ENCODE measurements at regions not wholly inside any gene's neighbourhood (a gene's known extent, or its start where the extent isn't known, plus 50 kb on each side); places are given as distances from the start of the nearest gene placed in this dataset.

GRCh38 chr13:76719955-76720354 is 166.2 kb downstream of the KCTD12 start:
- Histone ChIP-seq H3K79me2 (ENCODE audit: low read length) (no peaks in the 10 kb centered on the region), H3K36me3 (replicated peaks; ENCODE audit: insufficient read depth, low read length) (no peaks in the 10 kb centered on the region), H3F3A (ENCODE audit: insufficient read depth, low read length) (no peaks in the 10 kb centered on the region), H3K27ac (ENCODE audit: low read length) (no peak overlapping the region), H3K4me2 (ENCODE audit: low read depth, low read length) (no peak overlapping the region), H3K4me1 (ENCODE audit: low read length) (no peaks in the 10 kb centered on the region), H3K4me3 (ENCODE audit: low read length) (no peak overlapping the region), H3K9me3 (replicated peaks; ENCODE audit: insufficient read depth, low read length) (no peaks in the 10 kb centered on the region), H4K20me1 (ENCODE audit: insufficient read depth, low read length) (no peaks in the 10 kb centered on the region), H3K27me3 (replicated peaks; ENCODE audit: insufficient read depth, low read length) (no peaks in the 10 kb centered on the region), H3K9ac (ENCODE audit: low read length) (no peak overlapping the region), H3K9me2 (replicated peaks; ENCODE audit: insufficient read depth, low read length) (no peaks in the 10 kb centered on the region), H2AFZ (ENCODE audit: low read length) (no peak overlapping the region)
- no peak for DNase-seq
- TF ChIP-seq EZH2 (optimal IDR thresholded peaks at IDR 0.05; ENCODE audit: low read depth, low read length) (no peak), CTCF (IDR thresholded peaks at IDR 0.05; ENCODE audit: low read length) (no peak), EZH2phosphoT487 (IDR thresholded peaks at IDR 0.05; ENCODE audit: low read length) (no peak)

GRCh38 chr13:76717092-76717491 is 169.1 kb downstream of the KCTD12 start:
- no peaks in the 10 kb centered on the region for H3K9me3 ChIP-seq (replicated peaks; ENCODE audit: insufficient read depth, low read length)
- no peaks in the 10 kb centered on the region for H3K27me3 ChIP-seq (replicated peaks; ENCODE audit: insufficient read depth, low read length)
- H3F3A ChIP-seq (ENCODE audit: insufficient read depth, low read length) = no peaks in the 10 kb centered on the region
- no peaks in the 10 kb centered on the region for H3K79me2 ChIP-seq (ENCODE audit: low read length)
- no peak overlapping the region for H2AFZ ChIP-seq (ENCODE audit: low read length)
- H3K36me3 ChIP-seq (replicated peaks; ENCODE audit: insufficient read depth, low read length) = no peaks in the 10 kb centered on the region
- TF ChIP-seq CTCF (IDR thresholded peaks at IDR 0.05; ENCODE audit: low read length) = no peak
- H3K4me2 ChIP-seq (ENCODE audit: low read depth, low read length) = no peak overlapping the region
- no peak for DNase-seq
- H3K9me2 ChIP-seq (replicated peaks; ENCODE audit: insufficient read depth, low read length) = no peaks in the 10 kb centered on the region
- H3K4me3 ChIP-seq (ENCODE audit: low read length) = no peak overlapping the region
- H4K20me1 ChIP-seq (ENCODE audit: insufficient read depth, low read length) = no peaks in the 10 kb centered on the region
- H3K9ac ChIP-seq (ENCODE audit: low read length) = no peak overlapping the region
- no peak overlapping the region for H3K27ac ChIP-seq (ENCODE audit: low read length)
- H3K4me1 ChIP-seq (ENCODE audit: low read length) = no peaks in the 10 kb centered on the region

GRCh38 chr13:76715621-76716020 is 170.6 kb downstream of the KCTD12 start:
- H3K9ac ChIP-seq (ENCODE audit: low read length) = no peak overlapping the region
- H3K9me3 ChIP-seq (replicated peaks; ENCODE audit: insufficient read depth, low read length) = no peaks in the 10 kb centered on the region
- TF ChIP-seq EZH2 (optimal IDR thresholded peaks at IDR 0.05; ENCODE audit: low read depth, low read length) (no peak), CTCF (IDR thresholded peaks at IDR 0.05; ENCODE audit: low read length) (no peak), EZH2phosphoT487 (IDR thresholded peaks at IDR 0.05; ENCODE audit: low read length) (no peak)
- no peak for DNase-seq
- no peaks in the 10 kb centered on the region for H4K20me1 ChIP-seq (ENCODE audit: insufficient read depth, low read length)
- no peak overlapping the region for H3K27ac ChIP-seq (ENCODE audit: low read length)
- no peak overlapping the region for H3K4me2 ChIP-seq (ENCODE audit: low read depth, low read length)
- no peaks in the 10 kb centered on the region for H3K9me2 ChIP-seq (replicated peaks; ENCODE audit: insufficient read depth, low read length)
- no peaks in the 10 kb centered on the region for H3K36me3 ChIP-seq (replicated peaks; ENCODE audit: insufficient read depth, low read length)
- no peaks in the 10 kb centered on the region for H3K4me1 ChIP-seq (ENCODE audit: low read length)
- H3K27me3 ChIP-seq (replicated peaks; ENCODE audit: insufficient read depth, low read length) = no peaks in the 10 kb centered on the region
- H2AFZ ChIP-seq (ENCODE audit: low read length) = no peak overlapping the region
- no peak overlapping the region for H3K4me3 ChIP-seq (ENCODE audit: low read length)
- no peaks in the 10 kb centered on the region for H3F3A ChIP-seq (ENCODE audit: insufficient read depth, low read length)
- no peaks in the 10 kb centered on the region for H3K79me2 ChIP-seq (ENCODE audit: low read length)

GRCh38 chr13:76715075-76715474 is 171.1 kb downstream of the KCTD12 start:
- no peaks in the 10 kb centered on the region for H3K79me2 ChIP-seq (ENCODE audit: low read length)

More at GRCh38 chr13:76715075-76715474, 171.1 kb downstream of the KCTD12 start:
- DNase-seq = no peak
- H3K36me3 ChIP-seq (replicated peaks; ENCODE audit: insufficient read depth, low read length) = no peaks in the 10 kb centered on the region
- H3K4me1 ChIP-seq (ENCODE audit: low read length) = no peaks in the 10 kb centered on the region
- no peak overlapping the region for H3K9ac ChIP-seq (ENCODE audit: low read length)
- H3K4me2 ChIP-seq (ENCODE audit: low read depth, low read length) = no peak overlapping the region
- no peaks in the 10 kb centered on the region for H3F3A ChIP-seq (ENCODE audit: insufficient read depth, low read length)
- H3K9me2 ChIP-seq (replicated peaks; ENCODE audit: insufficient read depth, low read length) = no peaks in the 10 kb centered on the region
- no peak overlapping the region for H3K27ac ChIP-seq (ENCODE audit: low read length)
- no peak overlapping the region for H2AFZ ChIP-seq (ENCODE audit: low read length)
- H4K20me1 ChIP-seq (ENCODE audit: insufficient read depth, low read length) = no peaks in the 10 kb centered on the region
- H3K9me3 ChIP-seq (replicated peaks; ENCODE audit: insufficient read depth, low read length) = no peaks in the 10 kb centered on the region
- TF ChIP-seq CTCF (IDR thresholded peaks at IDR 0.05; ENCODE audit: low read length) (no peak), EZH2 (optimal IDR thresholded peaks at IDR 0.05; ENCODE audit: low read depth, low read length) (no peak), EZH2phosphoT487 (IDR thresholded peaks at IDR 0.05; ENCODE audit: low read length) (no peak)
- no peak overlapping the region for H3K4me3 ChIP-seq (ENCODE audit: low read length)
- no peaks in the 10 kb centered on the region for H3K27me3 ChIP-seq (replicated peaks; ENCODE audit: insufficient read depth, low read length)

Measured in MM.1S (cell line).